ENCODE measurements at regions not wholly inside any gene's neighbourhood (a gene's known extent, or its start where the extent isn't known, plus 50 kb on each side); places are given as distances from the start of the nearest gene placed in this dataset.

DNA sequence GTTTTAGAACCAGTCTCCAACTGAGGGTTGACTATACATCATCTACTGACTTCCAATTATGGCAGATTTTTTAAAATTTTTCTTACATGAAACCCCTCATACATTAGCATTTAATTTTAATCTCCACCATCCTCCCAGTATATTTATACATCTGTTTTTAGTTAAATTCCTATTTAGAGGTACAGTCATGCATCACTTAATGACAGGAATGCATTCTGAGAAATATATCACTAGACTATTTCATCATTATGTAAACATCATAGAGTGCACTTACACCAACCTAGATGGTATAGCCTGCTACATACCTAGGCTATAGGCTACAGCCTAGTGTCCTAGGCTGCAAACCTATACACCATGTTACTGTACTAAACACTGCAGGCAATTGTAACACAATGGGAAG lies 316.7 kb upstream of the MARCKS start:
- no peaks in the 10 kb centered on the region for H3K36me3 Mint-ChIP-seq (ENCODE audit: low read depth)
- ChIA-PET POLR2A (no interaction called here), CTCF (no interaction called here)
- no peaks in the 10 kb centered on the region for H3K27me3 Mint-ChIP-seq
- H3K9me3 Mint-ChIP-seq = peaks cover 3% of the 10 kb centered on the region
- TF ChIP-seq, protein P1, sequence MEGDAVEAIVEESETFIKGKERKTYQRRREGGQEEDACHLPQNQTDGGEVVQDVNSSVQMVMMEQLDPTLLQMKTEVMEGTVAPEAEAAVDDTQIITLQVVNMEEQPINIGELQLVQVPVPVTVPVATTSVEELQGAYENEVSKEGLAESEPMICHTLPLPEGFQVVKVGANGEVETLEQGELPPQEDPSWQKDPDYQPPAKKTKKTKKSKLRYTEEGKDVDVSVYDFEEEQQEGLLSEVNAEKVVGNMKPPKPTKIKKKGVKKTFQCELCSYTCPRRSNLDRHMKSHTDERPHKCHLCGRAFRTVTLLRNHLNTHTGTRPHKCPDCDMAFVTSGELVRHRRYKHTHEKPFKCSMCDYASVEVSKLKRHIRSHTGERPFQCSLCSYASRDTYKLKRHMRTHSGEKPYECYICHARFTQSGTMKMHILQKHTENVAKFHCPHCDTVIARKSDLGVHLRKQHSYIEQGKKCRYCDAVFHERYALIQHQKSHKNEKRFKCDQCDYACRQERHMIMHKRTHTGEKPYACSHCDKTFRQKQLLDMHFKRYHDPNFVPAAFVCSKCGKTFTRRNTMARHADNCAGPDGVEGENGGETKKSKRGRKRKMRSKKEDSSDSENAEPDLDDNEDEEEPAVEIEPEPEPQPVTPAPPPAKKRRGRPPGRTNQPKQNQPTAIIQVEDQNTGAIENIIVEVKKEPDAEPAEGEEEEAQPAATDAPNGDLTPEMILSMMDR (IDR thresholded peaks at IDR 0.05) = no peak
- no peak overlapping the region for H3K4me3 Mint-ChIP-seq
- intact Hi-C loops (cut with micrococcal nuclease) = no loop called here
- no peak overlapping the region for H3K27ac Mint-ChIP-seq
- ATAC-seq (ENCODE audit: low read depth) (no peak), DNase-seq (no peak)
- no peaks in the 10 kb centered on the region for H3K4me1 Mint-ChIP-seq

DNA sequence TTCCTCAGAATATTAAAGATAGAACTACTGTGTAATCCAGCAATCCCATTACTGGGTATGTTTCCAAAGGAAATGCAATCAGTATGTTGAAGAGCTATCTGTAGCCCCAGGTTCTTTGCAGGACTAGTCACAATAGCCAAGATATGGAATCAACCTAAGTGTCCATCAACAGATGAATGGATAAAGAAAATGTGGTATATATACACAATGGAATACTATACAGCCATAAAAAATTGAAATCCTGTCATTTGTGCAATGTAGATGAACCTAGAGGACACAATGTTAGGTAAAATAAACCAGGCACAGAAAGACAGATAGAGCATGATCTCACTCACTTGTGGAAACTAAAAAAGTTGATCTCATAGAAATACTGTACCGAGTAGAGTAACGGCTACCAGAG lies 306.0 kb upstream of the MARCKS start:
- H3K9me3 Mint-ChIP-seq = peaks cover 5% of the 10 kb centered on the region

DNA sequence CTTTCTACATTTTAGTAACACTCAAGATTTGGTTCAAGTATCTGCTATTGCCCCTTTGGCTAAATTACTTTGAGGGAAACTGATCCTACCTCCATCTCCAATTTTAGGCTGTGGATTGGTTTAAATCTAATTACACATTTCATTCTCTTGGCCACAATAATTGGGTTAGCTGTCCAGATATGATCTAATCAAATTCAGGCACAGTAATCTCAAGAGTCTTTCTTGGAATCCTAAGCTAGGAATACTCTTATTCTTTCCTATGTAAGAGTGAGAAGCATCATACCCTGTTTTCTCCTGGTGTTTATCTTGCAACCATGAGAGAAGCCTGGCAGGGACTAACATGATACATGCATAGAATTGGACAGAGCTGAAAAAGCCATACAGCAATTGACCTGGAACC lies 300.4 kb upstream of the MARCKS start:
- H3K27me3 Mint-ChIP-seq = no peaks in the 10 kb centered on the region
- intact Hi-C loops (cut with micrococcal nuclease) = no loop called here
- H3K4me1 Mint-ChIP-seq = peaks cover 4% of the 10 kb centered on the region
- H3K4me3 Mint-ChIP-seq = no peak overlapping the region
- ChIA-PET CTCF (no interaction called here), POLR2A (no interaction called here)
- H3K27ac Mint-ChIP-seq = no peak overlapping the region
- TF ChIP-seq, protein P1 (IDR thresholded peaks at IDR 0.05) = no peak
- no peaks in the 10 kb centered on the region for H3K9me3 Mint-ChIP-seq
- no peak for ATAC-seq (ENCODE audit: low read depth)
- DNase-seq = no peak
- no peaks in the 10 kb centered on the region for H3K36me3 Mint-ChIP-seq (ENCODE audit: low read depth)

More for the DNA sequence above, 306.0 kb upstream of the MARCKS start:
- DNase-seq (no peak), ATAC-seq (ENCODE audit: low read depth) (no peak)
- no peaks in the 10 kb centered on the region for H3K36me3 Mint-ChIP-seq (ENCODE audit: low read depth)
- POLR2A ChIA-PET = no interaction called here
- CTCF ChIA-PET = no interaction called here
- intact Hi-C loops (cut with micrococcal nuclease) = no loop called here
- no peaks in the 10 kb centered on the region for H3K27me3 Mint-ChIP-seq
- H3K4me3 Mint-ChIP-seq = no peak overlapping the region
- no peak overlapping the region for H3K27ac Mint-ChIP-seq
- H3K4me1 Mint-ChIP-seq = peaks cover 2% of the 10 kb centered on the region
- TF ChIP-seq, protein P1 (IDR thresholded peaks at IDR 0.05) = no peak

DNA sequence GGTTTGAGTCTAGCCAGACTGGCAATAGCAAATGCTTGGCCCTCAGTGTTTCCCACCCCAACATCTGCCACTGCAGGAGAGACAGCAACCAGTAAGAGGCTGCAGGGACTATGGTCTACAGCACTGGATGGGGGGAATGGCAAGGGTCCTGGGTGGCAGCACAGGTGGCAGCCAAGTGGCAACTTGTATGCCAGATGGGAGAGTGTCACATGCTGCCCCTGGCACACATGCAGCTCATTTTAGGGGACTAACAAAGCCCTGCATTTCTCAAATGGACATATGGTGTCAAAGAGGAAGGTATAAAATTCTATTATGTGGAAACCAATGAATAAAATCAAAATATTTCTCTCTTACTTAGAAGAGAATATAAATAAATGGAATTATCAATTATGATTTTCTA lies 298.7 kb upstream of the MARCKS start:
- ChIA-PET CTCF (no interaction called here), POLR2A (no interaction called here)
- intact Hi-C loops (cut with micrococcal nuclease) = no loop called here
- ATAC-seq (ENCODE audit: low read depth) (no peak), DNase-seq (no peak)
- Mint-ChIP-seq H3K4me3 (no peak overlapping the region), H3K27ac (no peak overlapping the region), H3K36me3 (ENCODE audit: low read depth) (no peaks in the 10 kb centered on the region), H3K4me1 (peaks cover 9% of the 10 kb centered on the region), H3K9me3 (no peaks in the 10 kb centered on the region), H3K27me3 (no peaks in the 10 kb centered on the region)
- TF ChIP-seq, protein P1 (IDR thresholded peaks at IDR 0.05) = no peak

DNA sequence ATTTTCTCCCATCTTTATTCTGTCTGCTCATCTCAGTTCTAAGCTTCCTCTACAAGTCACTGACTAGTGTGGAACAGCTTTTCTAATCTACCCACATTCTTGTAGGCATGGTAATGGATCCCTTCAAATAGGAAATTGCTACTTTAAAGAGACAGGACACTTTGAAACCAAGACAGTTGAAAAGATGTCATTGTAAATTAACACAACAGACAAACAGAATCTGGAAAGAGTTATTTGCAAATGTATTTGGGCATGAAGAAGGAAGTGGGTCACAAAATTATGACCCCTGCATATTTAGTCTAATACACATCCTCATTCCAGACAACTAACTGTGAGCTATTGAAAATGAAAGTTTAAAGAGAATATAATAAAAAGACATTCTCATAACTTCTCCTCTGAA lies 298.2 kb upstream of the MARCKS start:
- intact Hi-C loops (cut with micrococcal nuclease) = no loop called here
- DNase-seq (no peak), ATAC-seq (ENCODE audit: low read depth) (no peak)
- no peaks in the 10 kb centered on the region for H3K27me3 Mint-ChIP-seq
- no peaks in the 10 kb centered on the region for H3K9me3 Mint-ChIP-seq
- TF ChIP-seq, protein P1 (IDR thresholded peaks at IDR 0.05) = no peak
- CTCF ChIA-PET = no interaction called here
- no peaks in the 10 kb centered on the region for H3K36me3 Mint-ChIP-seq (ENCODE audit: low read depth)
- no peak overlapping the region for H3K27ac Mint-ChIP-seq
- POLR2A ChIA-PET = interaction anchor here (0.8 kb wide), 1 partner anchor 247 kb away, joined by 4 read pairs; no protein-coding TSS in a partner anchor
- peaks cover 9% of the 10 kb centered on the region for H3K4me1 Mint-ChIP-seq
- no peak overlapping the region for H3K4me3 Mint-ChIP-seq
